ENCODE measurements at regions not wholly inside any gene's neighbourhood (a gene's known extent, or its start where the extent isn't known, plus 50 kb on each side); places are given as distances from the start of the nearest gene placed in this dataset.
"Not testable (repeated sequence)": the region's sequence is repeated elsewhere in the genome, so short reads cannot be mapped to it uniquely, and the experiment has no call there.

- no peak for DNase-seq (ENCODE audit: low spot score)
These were observed 705.4 kb downstream of the MAFB start for GRCh38 chr20:39983655-39984054.

- no peak for DNase-seq (ENCODE audit: low spot score)
These were observed 705.9 kb downstream of the MAFB start for GRCh38 chr20:39983183-39983582.

GRCh38 chr20:39974966-39975501 lies 714.0 kb downstream of the MAFB start:
- no peak for DNase-seq (ENCODE audit: low spot score)

GRCh38 chr20:39968495-39968894 lies 720.5 kb downstream of the MAFB start:
- no peak for DNase-seq (ENCODE audit: low spot score)

GRCh38 chr20:39967806-39968205 lies 721.2 kb downstream of the MAFB start:
- no peak for DNase-seq (ENCODE audit: low spot score)

- DNase-seq (ENCODE audit: low spot score), result no peak
These were observed 727.3 kb downstream of the MAFB start for GRCh38 chr20:39961637-39962244.

- no peak for DNase-seq (ENCODE audit: low spot score)
These were observed 728.3 kb downstream of the MAFB start for GRCh38 chr20:39960522-39961428.

- DNase-seq (ENCODE audit: low spot score), result not testable (repeated sequence)
These were observed 731.1 kb downstream of the MAFB start for GRCh38 chr20:39957911-39958310.

GRCh38 chr20:39954621-39955020 lies 734.4 kb downstream of the MAFB start:
- no peak for DNase-seq (ENCODE audit: low spot score)

GRCh38 chr20:39946931-39947330 lies 742.1 kb downstream of the MAFB start:
- DNase-seq (ENCODE audit: low spot score), result no peak

GRCh38 chr20:39946053-39946810 lies 742.8 kb downstream of the MAFB start:
- DNase-seq (ENCODE audit: low spot score), result no peak

- no peak for DNase-seq (ENCODE audit: low spot score)
These were observed 744.2 kb downstream of the MAFB start for GRCh38 chr20:39944861-39945260.

- no peak for DNase-seq (ENCODE audit: low spot score)
These were observed 745.7 kb downstream of the MAFB start for GRCh38 chr20:39943336-39943735.

GRCh38 chr20:39941245-39941644 lies 747.8 kb downstream of the MAFB start:
- no peak for DNase-seq (ENCODE audit: low spot score)

GRCh38 chr20:39939241-39939865 lies 749.7 kb downstream of the MAFB start:
- DNase-seq (ENCODE audit: low spot score), result no peak

GRCh38 chr20:39936401-39936800 lies 752.6 kb downstream of the MAFB start:
- no peak for DNase-seq (ENCODE audit: low spot score)

GRCh38 chr20:39935901-39936300 lies 753.1 kb downstream of the MAFB start:
- DNase-seq (ENCODE audit: low spot score), result no peak

GRCh38 chr20:39916236-39916765 lies 772.7 kb downstream of the MAFB start:
- no peak for DNase-seq (ENCODE audit: low spot score)

- no peak for DNase-seq (ENCODE audit: low spot score)
These were observed 775.8 kb downstream of the MAFB start for GRCh38 chr20:39913274-39913673.

- no peak for DNase-seq (ENCODE audit: low spot score)
These were observed 777.5 kb downstream of the MAFB start for GRCh38 chr20:39911497-39911896.

GRCh38 chr20:39910536-39910935 lies 778.5 kb downstream of the MAFB start:
- DNase-seq (ENCODE audit: low spot score), result no peak

GRCh38 chr20:39909447-39909846 lies 779.6 kb downstream of the MAFB start:
- no peak for DNase-seq (ENCODE audit: low spot score)
